Lung (tissue), 11 donors: ENCODE measurements at regions not wholly inside any gene's neighbourhood (a gene's known extent, or its start where the extent isn't known, plus 50 kb on each side); places are given as distances from the start of the nearest gene placed in this dataset.
A peak's percentile ranks its signal among the peaks of the same experiment; 100 is the strongest.

Experiments used
- ATAC-seq: fragments of 200-7000 bp; cut with Tn5 transposase; one replicate; pipeline ENCODE4 v1.9.1; 2020; ENCODE audit warnings: moderate number of reproducible peaks; ENCODE audit not compliant: insufficient read depth, low FRiP score
- DNase-seq, 3 donors: peaks; one replicate each; pipeline ENCODE4 v3.0.0-alpha.2; 2013 to 2017
- H3K27ac ChIP-seq, 2 donors: one replicate each; pipeline ENCODE4 v1.5.1; 2013; ENCODE audit warnings: mild to moderate bottlenecking in 2 of 2, moderate library complexity in 2 of 2, control low read depth in 1 of 2, inconsistent platforms in 1 of 2, low read depth in 1 of 2, low read length in 1 of 2
- H3K27me3 ChIP-seq, 3 donors: one replicate each; pipeline ENCODE4 v1.5.1; 2013; ENCODE audit warnings: low read length in 2 of 3; ENCODE audit not compliant: control insufficient read depth in 3 of 3, insufficient read depth in 3 of 3
- H3K36me3 ChIP-seq, 4 donors: one replicate each; pipeline ENCODE4 v1.5.1; 2013; ENCODE audit warnings: low read length in 4 of 4, mild to moderate bottlenecking in 1 of 4, moderate library complexity in 1 of 4; ENCODE audit not compliant: control insufficient read depth in 4 of 4, insufficient read depth in 4 of 4
- H3K4me1 ChIP-seq, 5 donors: one replicate each; pipeline ENCODE4 v1.5.1; 2013; ENCODE audit warnings: low read length in 5 of 5, mild to moderate bottlenecking in 2 of 5, moderate library complexity in 1 of 5; ENCODE audit not compliant: control insufficient read depth in 5 of 5, insufficient read depth in 5 of 5
- H3K4me3 ChIP-seq: one replicate; pipeline ENCODE4 v1.5.1; 2013; ENCODE audit warnings: mild to moderate bottlenecking, control low read depth, moderate library complexity
- H3K9ac ChIP-seq, 2 donors: one replicate each; pipeline ENCODE4 v1.5.1; 2013; ENCODE audit warnings: low read length in 2 of 2, control low read depth in 1 of 2; ENCODE audit not compliant: insufficient read depth in 1 of 2
- H3K9me3 ChIP-seq, 4 donors: one replicate each; pipeline ENCODE4 v1.5.1; 2013; ENCODE audit warnings: low read length in 3 of 4, mild to moderate bottlenecking in 1 of 4, moderate library complexity in 1 of 4; ENCODE audit not compliant: control insufficient read depth in 4 of 4, insufficient read depth in 3 of 4
- WGBS, 2 donors: extraction: QIAGEN DNeasy Blood & Tissue Kit; methylation state at CpG; one replicate each; pipeline ENCODE4 v1.1.7; 2013; 5-methylcytosine and 5-hydroxymethylcytosine counted together
- TF ChIP-seq, protein P1 (sequence below): IDR thresholded peaks from 2 replicates; pipeline ENCODE4 v1.5.1; 2012; ENCODE audit warnings: mild to moderate bottlenecking; ENCODE audit errors: control extremely low read depth, extremely low read depth
- donor health status: control.
- donor health status: control.
- donor health status: Bipolar disorder and iron deficiency.
- donor health status: healthy.
- donor health status: DM: yes; HTN: yes; CAD: no.

DNA sequence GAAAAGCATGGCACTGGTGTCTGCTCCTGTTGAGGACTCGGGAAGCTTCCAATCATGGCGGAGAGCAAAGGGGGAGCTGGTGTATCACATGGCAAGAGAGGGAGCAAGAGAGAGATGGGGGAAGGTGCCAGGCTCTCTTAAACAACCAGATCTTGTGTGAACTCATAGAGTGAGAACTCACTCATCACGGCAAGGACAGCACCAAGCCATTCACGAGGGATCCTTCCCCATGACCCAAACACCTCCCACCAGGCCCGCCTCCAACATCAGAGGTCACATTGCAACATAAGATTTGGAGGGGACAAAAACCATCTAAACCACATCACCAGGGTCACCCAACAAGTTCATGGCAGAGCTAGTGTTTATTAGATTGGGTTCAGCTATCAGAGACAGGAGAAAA is 218.7 kb upstream of the BCOR start:
- no peak for DNase-seq
- TF ChIP-seq, protein P1, sequence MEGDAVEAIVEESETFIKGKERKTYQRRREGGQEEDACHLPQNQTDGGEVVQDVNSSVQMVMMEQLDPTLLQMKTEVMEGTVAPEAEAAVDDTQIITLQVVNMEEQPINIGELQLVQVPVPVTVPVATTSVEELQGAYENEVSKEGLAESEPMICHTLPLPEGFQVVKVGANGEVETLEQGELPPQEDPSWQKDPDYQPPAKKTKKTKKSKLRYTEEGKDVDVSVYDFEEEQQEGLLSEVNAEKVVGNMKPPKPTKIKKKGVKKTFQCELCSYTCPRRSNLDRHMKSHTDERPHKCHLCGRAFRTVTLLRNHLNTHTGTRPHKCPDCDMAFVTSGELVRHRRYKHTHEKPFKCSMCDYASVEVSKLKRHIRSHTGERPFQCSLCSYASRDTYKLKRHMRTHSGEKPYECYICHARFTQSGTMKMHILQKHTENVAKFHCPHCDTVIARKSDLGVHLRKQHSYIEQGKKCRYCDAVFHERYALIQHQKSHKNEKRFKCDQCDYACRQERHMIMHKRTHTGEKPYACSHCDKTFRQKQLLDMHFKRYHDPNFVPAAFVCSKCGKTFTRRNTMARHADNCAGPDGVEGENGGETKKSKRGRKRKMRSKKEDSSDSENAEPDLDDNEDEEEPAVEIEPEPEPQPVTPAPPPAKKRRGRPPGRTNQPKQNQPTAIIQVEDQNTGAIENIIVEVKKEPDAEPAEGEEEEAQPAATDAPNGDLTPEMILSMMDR = no peak
- H3K36me3 ChIP-seq = no peaks in the 10 kb centered on the region
- no peak for ATAC-seq
- H3K27me3 ChIP-seq = peaks cover 0 to 5% (median 4%) of the 10 kb centered on the region in 3 donors
- no peak overlapping the region for H3K4me3 ChIP-seq
- no peak overlapping the region for H3K9ac ChIP-seq
- whole genome bisulfite sequencing, 2 donors = 86 to 89% methylated on average over 5 of the region's 5 CpGs
- no peak overlapping the region for H3K27ac ChIP-seq
- H3K9me3 ChIP-seq = peaks cover 0 to 28% (median 3%) of the 10 kb centered on the region in 4 donors
- no peaks in the 10 kb centered on the region for H3K4me1 ChIP-seq

DNA sequence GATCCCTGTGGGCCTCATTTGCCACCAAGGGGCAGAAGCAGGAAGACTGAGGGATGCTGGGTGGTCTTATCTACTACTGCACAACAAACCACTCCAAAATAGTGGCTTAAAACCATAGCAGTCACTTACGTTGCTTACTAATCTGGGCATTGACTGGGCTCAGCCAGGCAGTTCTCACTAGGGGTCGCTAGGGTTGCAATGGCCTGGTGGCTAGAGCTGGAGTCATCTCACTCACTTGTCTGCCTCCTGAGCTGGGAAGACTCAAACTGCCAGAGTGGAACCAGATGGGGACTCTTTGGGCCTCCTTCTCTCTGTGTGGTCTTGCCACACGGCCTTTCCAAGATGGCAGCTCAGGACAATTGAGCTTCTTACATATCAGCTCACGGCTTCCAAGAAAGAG is 216.3 kb upstream of the BCOR start:
- no peak for ATAC-seq
- peaks cover 2 to 5% (median 4%) of the 10 kb centered on the region in 3 donors for H3K27me3 ChIP-seq

DNA sequence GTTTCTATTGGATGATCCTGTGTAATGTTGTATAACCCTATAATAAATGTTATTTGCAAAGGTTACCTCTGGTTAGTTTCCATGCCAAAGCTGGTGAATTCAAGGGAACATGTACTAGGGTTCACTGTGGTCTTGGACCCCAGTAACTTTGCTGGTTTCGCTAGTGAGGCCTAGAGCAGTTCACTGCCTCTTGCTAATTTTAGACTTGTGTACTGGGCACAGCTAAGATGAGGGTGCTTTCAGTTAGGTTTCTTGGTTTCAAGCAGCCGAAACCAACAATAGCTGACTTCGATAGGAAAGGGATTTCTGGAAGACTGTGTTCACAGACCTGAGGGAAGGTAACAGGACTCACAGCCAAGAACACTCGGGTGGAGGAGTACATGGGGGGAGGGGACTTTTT is 215.5 kb upstream of the BCOR start:
- Histone ChIP-seq H3K4me1 (peaks cover 0 to 3% (median 0%) of the 10 kb centered on the region in 5 donors), H3K9me3 (peaks cover 0 to 24% (median 0%) of the 10 kb centered on the region in 4 donors), H3K36me3 (no peaks in the 10 kb centered on the region), H3K9ac (no peak overlapping the region), H3K27me3 (peaks cover 2 to 5% (median 2%) of the 10 kb centered on the region in 3 donors), H3K4me3 (no peak overlapping the region), H3K27ac (no peak overlapping the region)
- no peak for ATAC-seq
- TF ChIP-seq, protein P1 = no peak
- no peak for DNase-seq
- 87 to 94% methylated on average over 4 of the region's 4 CpGs for whole genome bisulfite sequencing, 2 donors

More for the DNA sequence above, 216.3 kb upstream of the BCOR start:
- no peak for DNase-seq
- TF ChIP-seq, protein P1 = no peak
- Histone ChIP-seq H3K27ac (no peak overlapping the region), H3K4me1 (peaks cover 0 to 3% (median 0%) of the 10 kb centered on the region in 5 donors), H3K36me3 (no peaks in the 10 kb centered on the region), H3K4me3 (no peak overlapping the region), H3K9ac (no peak overlapping the region), H3K9me3 (peaks cover 0 to 27% (median under 1%) of the 10 kb centered on the region in 4 donors)
- 66 to 72% methylated on average over 4 of the region's 4 CpGs for WGBS, 2 donors

DNA sequence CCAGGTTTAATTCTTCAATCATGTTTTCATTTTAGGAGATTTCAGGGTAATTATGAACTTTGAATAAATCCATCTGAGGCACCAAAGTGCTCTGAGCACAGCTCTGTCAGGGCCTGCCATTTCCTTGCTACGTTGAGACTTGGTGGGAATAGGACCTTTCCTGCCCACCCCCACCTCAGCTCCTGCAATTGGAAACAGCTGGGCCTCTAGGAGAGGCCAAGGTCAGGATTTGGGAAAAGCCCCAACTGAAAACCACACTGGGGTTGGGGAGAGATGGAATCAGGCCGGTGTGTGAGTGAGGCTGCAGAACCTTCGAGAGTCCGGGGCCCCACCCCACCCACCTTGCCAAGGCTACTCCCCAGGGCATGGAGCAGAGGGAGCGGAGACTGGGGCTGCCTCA is 212.7 kb upstream of the BCOR start:
- WGBS, 2 donors = 79 to 95% methylated on average over 5 of the region's 5 CpGs
- Histone ChIP-seq H3K27ac (no peak overlapping the region), H3K4me3 (no peak overlapping the region), H3K9ac (no peak overlapping the region), H3K9me3 (peaks cover 0 to 16% (median 0%) of the 10 kb centered on the region in 4 donors), H3K4me1 (peaks cover 0 to 3% (median 0%) of the 10 kb centered on the region in 5 donors), H3K36me3 (no peaks in the 10 kb centered on the region), H3K27me3 (peaks cover 0 to 7% (median 2%) of the 10 kb centered on the region in 3 donors)
- peak in 1 of 3 donors; percentile 7 for DNase-seq
- no peak for ATAC-seq
- TF ChIP-seq, protein P1 = no peak
